Mesothelial cell of epicardium (in vitro differentiated cells): ENCODE measurements at regions not wholly inside any gene's neighbourhood (a gene's known extent, or its start where the extent isn't known, plus 50 kb on each side); places are given as distances from the start of the nearest gene placed in this dataset.
"Not testable (repeated sequence)": the region's sequence is repeated elsewhere in the genome, so short reads cannot be mapped to it uniquely, and the experiment has no call there.

Source experiments
- DNase-seq, 2 experiments: peaks; one replicate each; pipeline ENCODE4 v3.0.0; 2021; ENCODE audit warnings: low spot score in 2 of 2; ENCODE audit not compliant: unreplicated experiment in 2 of 2
- H3K27ac Mint-ChIP-seq: 2 replicates; pipeline ENCODE4 v1.8.0; 2021; ENCODE audit warnings: mixed read lengths
- H3K27me3 Mint-ChIP-seq: 2 replicates; pipeline ENCODE4 v1.8.0; 2021; ENCODE audit warnings: low read depth, mixed read lengths
- H3K36me3 Mint-ChIP-seq: 2 replicates; pipeline ENCODE4 v1.8.0; 2021; ENCODE audit warnings: mixed read lengths
- H3K4me1 Mint-ChIP-seq: 2 replicates; pipeline ENCODE4 v1.8.0; 2021; ENCODE audit warnings: mixed read lengths
- H3K4me3 Mint-ChIP-seq: 2 replicates; pipeline ENCODE4 v1.8.0; 2021; ENCODE audit warnings: mild to moderate bottlenecking, moderate library complexity, mixed read lengths
- H3K9me3 Mint-ChIP-seq: 2 replicates; pipeline ENCODE4 v1.8.0; 2021; ENCODE audit warnings: mixed read lengths
- CTCF ChIP-seq: fragments of 200-600 bp; sonication (generic); IDR thresholded peaks from one replicate; pipeline ENCODE4 v1.5.0; 2021; ENCODE audit warnings: antibody characterized with exemption; ENCODE audit not compliant: unreplicated experiment

GRCh38 chr1:96598416-96599168 lies 123.0 kb upstream of the PTBP2 start:
- H3K27ac Mint-ChIP-seq, result no peak overlapping the region
- no peaks in the 10 kb centered on the region for H3K27me3 Mint-ChIP-seq
- DNase-seq, result no peak
- H3K4me1 Mint-ChIP-seq, result no peaks in the 10 kb centered on the region
- no peak for TF ChIP-seq CTCF
- no peaks in the 10 kb centered on the region for H3K9me3 Mint-ChIP-seq
- no peak overlapping the region for H3K4me3 Mint-ChIP-seq
- H3K36me3 Mint-ChIP-seq, result no peaks in the 10 kb centered on the region

DNA sequence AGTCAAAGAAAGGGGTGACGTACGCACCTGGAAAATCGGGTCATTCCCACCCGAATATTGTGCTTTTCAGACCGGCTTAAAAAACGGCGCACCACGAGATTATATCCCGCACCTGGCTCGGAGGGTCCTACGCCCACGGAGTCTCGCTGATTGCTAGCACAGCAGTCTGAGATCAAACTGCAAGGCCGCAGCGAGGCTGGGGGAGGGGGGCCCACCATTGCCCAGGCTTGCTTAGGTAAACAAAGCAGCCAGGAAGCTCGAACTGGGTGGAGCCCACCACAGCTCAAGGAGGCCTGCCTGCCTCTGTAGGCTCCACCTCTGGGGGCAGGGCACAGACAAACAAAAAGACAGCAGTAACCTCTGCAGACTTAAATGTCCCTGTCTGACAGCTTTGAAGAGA lies 117.0 kb upstream of the PTBP2 start:
- not testable (repeated sequence) for DNase-seq, H3K4me3 Mint-ChIP-seq

GRCh38 chr1:96617375-96617774 lies 104.2 kb upstream of the PTBP2 start:
- not testable (repeated sequence) for H3K36me3 Mint-ChIP-seq, DNase-seq, H3K27me3 Mint-ChIP-seq, H3K4me3 Mint-ChIP-seq, H3K27ac Mint-ChIP-seq
- peaks cover 16% of the 10 kb centered on the region for H3K9me3 Mint-ChIP-seq
- H3K4me1 Mint-ChIP-seq, result peaks cover 14% of the 10 kb centered on the region

More for the DNA sequence above, 117.0 kb upstream of the PTBP2 start:
- H3K36me3 Mint-ChIP-seq, H3K27me3 Mint-ChIP-seq, H3K27ac Mint-ChIP-seq, H3K4me1 Mint-ChIP-seq, H3K9me3 Mint-ChIP-seq: not testable (repeated sequence)

- H3K27ac Mint-ChIP-seq, result no peak overlapping the region
- H3K27me3 Mint-ChIP-seq, result no peaks in the 10 kb centered on the region
- no peak overlapping the region for H3K4me3 Mint-ChIP-seq
- TF ChIP-seq CTCF, result no peak
- H3K36me3 Mint-ChIP-seq, result no peaks in the 10 kb centered on the region
- no peaks in the 10 kb centered on the region for H3K9me3 Mint-ChIP-seq
- no peak for DNase-seq
- peaks cover 10% of the 10 kb centered on the region for H3K4me1 Mint-ChIP-seq
These were observed 89.4 kb upstream of the PTBP2 start for GRCh38 chr1:96632045-96632664.

- no peaks in the 10 kb centered on the region for H3K27me3 Mint-ChIP-seq
- no peak for DNase-seq
- no peak overlapping the region for H3K4me3 Mint-ChIP-seq
- no peaks in the 10 kb centered on the region for H3K9me3 Mint-ChIP-seq
- TF ChIP-seq CTCF, result no peak
- no peak overlapping the region for H3K27ac Mint-ChIP-seq
- peaks cover 10% of the 10 kb centered on the region for H3K4me1 Mint-ChIP-seq
- H3K36me3 Mint-ChIP-seq, result no peaks in the 10 kb centered on the region
These were observed 87.9 kb upstream of the PTBP2 start for GRCh38 chr1:96633695-96634094.

- no peaks in the 10 kb centered on the region for H3K9me3 Mint-ChIP-seq
- H3K27me3 Mint-ChIP-seq, result no peaks in the 10 kb centered on the region
- peaks cover 10% of the 10 kb centered on the region for H3K4me1 Mint-ChIP-seq
- no peak overlapping the region for H3K27ac Mint-ChIP-seq
- no peak overlapping the region for H3K4me3 Mint-ChIP-seq
- TF ChIP-seq CTCF, result no peak
- no peak for DNase-seq
- no peaks in the 10 kb centered on the region for H3K36me3 Mint-ChIP-seq
These were observed 86.7 kb upstream of the PTBP2 start for GRCh38 chr1:96634883-96635282.
